DMS153 (cell line): ENCODE measurements at regions not wholly inside any gene's neighbourhood (a gene's known extent, or its start where the extent isn't known, plus 50 kb on each side); places are given as distances from the start of the nearest gene placed in this dataset.

ENCODE experiments used
- DNase-seq: peaks from one replicate; lab custom pipeline; 2025; lab: John Stamatoyannopoulos, UW

- DNase-seq: no peak
Observed at GRCh38 chr14:29111554-29111953, 345.0 kb downstream of the FOXG1 start.

DNA sequence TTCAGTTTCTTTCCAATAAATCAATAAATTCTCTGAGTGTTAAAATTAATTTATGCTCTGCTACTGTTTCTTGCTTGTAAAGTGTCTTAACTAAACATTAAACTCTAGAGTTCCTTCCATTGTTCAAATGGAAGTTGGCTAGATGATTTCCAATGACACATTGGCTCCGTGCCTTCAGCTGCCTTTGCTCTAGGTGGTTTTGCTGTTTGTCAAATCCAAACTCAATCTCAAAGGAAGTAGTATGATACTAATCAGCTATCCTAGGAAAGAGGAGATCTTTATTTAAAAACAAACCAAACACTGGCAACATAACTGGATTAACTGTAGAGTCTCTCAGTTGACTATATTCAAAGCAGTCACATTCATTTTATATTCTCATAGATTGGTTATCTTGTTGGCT lies 356.4 kb downstream of the FOXG1 start:
- no peak for DNase-seq

DNA sequence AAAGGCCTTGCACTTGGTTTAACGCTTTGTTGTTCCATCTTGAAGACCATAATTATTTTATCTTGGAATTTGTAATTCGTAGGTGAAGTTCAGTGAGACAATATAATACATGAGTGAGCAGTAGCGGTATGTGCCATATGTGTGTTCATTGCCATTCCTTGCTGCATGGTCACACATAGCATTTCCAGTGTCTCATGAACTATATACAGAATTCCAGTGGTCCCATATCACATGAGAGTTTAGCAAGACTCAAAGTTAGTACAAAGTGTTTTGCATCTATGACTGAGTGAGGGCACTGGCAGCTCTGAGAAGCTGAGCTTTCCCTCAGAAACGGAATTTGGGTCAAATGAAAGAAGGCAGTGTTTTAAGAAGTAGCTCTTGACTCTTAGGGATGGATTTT lies 359.8 kb downstream of the FOXG1 start:
- no peak for DNase-seq

- no peak for DNase-seq
Observed at GRCh38 chr14:29126865-29127264, 360.3 kb downstream of the FOXG1 start.

DNA sequence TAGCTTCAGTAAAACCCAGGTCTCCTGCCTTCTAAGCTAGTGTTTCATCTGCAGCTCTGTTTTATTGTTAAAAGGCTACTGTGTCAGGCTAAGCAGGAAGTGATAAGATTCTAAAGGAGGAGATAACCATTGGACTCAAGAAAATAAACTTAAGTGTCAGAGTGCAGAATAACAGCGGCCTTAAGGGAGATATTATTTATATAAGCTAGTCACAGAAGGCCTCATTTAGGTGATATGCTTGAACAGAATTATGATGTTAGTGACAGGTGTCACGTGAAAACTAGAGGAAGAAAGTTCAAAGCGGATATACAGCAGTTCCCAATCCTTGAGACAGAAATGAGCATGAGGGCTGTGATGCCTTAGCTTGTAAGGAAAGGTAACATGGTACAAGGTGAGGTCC lies 373.4 kb downstream of the FOXG1 start:
- DNase-seq: no peak

GRCh38 chr14:29144621-29145020 lies 378.0 kb downstream of the FOXG1 start:
- DNase-seq: no peak

GRCh38 chr14:29148221-29148620 lies 381.6 kb downstream of the FOXG1 start:
- DNase-seq: no peak

GRCh38 chr14:29149798-29150197 lies 383.2 kb downstream of the FOXG1 start:
- no peak for DNase-seq

DNA sequence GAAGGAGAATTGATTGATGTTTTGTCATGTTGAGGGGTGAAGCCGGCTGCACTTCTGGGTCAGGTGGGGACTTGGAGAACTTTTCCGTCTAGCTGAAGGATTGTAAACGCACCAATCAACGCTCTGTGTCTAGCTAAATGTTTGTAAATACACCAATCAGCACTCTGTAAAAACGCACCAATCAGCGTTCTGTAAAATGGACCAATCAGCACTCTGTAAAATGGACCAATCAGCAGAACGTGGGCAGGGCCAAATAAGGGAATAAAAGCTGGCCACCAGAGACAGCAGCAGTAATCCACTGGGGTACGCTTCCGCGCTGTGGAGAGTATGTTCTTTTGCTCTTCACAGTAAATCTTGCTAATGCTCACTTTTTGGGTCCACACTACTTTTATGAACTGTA lies 384.1 kb downstream of the FOXG1 start:
- no peak for DNase-seq

DNA sequence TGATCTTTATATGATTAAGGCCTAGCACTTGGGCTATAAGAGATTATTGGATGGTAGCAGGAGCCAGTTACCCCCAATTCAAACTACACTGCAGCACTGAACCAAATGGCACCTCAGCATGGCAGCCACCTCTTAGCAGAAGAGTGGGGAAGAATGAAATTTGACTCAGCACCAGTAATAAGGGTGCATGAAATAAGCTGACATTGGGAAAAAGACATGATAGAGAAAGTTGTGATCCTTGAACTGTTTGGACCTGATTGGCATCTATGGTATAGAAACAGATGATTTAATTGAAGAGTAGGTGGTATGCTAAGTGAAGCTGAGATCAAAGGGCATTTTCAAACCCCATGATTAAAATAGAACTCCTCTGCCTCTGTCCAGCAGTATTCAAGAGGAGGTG lies 389.5 kb downstream of the FOXG1 start:
- no peak for DNase-seq

GRCh38 chr14:29161593-29161992 lies 395.0 kb downstream of the FOXG1 start:
- no peak for DNase-seq

- no peak for DNase-seq
Observed at GRCh38 chr14:29163109-29163508, 396.5 kb downstream of the FOXG1 start.

DNA sequence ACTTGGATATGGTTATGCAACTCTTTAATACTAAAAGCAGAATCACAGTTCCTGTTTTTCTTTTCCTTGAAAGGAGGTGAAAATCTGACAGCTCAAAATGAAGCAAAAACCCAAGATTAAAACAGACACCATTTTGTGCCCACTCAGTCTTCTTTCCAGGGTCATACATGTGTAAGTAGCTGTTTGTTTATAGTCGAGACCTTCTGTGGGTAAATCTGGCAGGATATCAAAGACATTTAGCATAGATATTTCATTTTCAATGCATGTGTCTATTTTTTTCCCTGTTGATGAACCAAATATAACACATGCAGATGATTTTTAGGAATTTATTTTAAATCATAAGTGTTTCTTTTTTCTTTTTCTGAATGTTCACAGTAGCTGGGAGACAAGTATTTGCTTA lies 398.8 kb downstream of the FOXG1 start:
- no peak for DNase-seq

GRCh38 chr14:29166507-29166906 lies 399.9 kb downstream of the FOXG1 start:
- no peak for DNase-seq

DNA sequence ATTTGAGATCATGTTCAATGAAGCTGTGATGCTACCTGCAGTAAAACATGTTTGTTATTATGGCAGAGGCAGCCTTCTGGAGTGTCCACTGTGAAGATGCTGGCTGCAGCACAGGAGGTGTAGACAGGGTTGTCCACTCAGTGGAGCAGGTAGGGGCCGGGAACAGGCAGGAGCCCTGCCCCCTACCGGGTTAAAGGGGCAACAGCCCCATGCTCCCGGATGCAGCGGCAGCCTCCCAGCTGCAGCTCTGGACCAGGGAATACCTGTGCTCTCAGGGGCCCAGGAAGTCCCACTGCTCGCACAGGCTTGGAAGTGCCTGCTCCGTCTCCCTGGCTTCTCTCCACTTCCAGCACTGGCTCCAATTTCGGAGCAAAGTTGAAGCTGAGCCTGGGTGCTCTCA lies 401.6 kb downstream of the FOXG1 start:
- DNase-seq: no peak

GRCh38 chr14:29169408-29169807 lies 402.8 kb downstream of the FOXG1 start:
- no peak for DNase-seq

- no peak for DNase-seq
Observed at GRCh38 chr14:29175706-29176105, 409.1 kb downstream of the FOXG1 start.

GRCh38 chr14:29176876-29177275 lies 410.3 kb downstream of the FOXG1 start:
- no peak for DNase-seq

DNA sequence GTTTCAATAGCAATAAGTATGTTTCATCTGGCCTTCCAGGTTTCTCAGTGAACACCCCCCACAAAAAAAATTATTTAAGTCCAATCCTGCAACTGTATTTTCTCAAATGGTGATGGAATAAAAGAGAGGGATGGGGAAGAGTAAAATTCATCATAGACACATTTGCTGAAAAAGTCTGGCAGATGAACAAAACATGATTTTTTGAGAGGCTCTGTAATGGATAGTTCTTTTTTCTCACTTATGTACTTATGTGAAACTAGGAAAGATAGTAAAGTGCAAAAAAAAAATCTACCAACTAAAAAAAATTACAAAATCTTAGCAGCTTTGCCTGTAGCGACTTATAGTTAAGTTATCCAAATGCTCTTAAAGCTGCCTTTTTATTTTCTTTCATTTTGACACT lies 412.4 kb downstream of the FOXG1 start:
- DNase-seq: no peak

GRCh38 chr14:29191092-29191491 lies 424.5 kb downstream of the FOXG1 start:
- no peak for DNase-seq

DNA sequence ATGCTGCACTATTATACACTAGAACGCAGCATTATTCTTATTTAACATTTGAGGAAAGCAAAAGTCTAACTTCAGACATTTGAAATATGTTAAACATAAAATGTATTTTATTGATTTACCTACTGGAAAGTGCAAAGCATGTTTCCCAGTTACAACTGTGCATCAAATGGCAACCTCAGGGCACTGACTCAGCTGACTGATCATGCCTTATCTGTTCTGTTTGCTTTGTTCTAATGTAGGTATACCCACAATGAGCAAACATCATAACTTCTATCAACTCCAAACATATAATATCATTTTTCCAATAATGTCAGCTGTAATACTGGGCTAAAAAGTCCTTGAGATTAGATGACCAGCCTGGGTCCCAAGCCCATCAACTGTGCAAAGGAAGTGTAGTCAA lies 431.0 kb downstream of the FOXG1 start:
- DNase-seq: no peak

- DNase-seq: no peak
Observed at GRCh38 chr14:29205658-29206057, 439.1 kb downstream of the FOXG1 start.

DNA sequence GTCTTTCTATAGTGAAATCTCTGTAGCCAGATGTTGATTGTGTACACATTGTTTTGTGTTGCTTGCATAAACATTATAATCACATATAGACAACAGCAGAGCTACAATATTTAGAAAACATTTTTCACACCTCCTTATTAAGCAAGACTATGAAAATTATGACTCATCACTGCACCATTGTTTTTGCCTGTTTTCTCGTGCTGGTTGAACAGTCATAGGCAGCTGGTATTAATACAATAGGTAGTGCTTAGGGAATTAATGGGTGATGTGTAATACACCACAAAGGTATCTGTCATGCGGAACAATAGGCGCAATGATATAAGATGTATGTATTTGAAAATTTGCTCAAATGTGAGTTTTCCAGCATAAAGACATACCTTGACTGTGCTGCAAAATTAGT lies 449.3 kb downstream of the FOXG1 start:
- DNase-seq: peak; percentile 73

DNA sequence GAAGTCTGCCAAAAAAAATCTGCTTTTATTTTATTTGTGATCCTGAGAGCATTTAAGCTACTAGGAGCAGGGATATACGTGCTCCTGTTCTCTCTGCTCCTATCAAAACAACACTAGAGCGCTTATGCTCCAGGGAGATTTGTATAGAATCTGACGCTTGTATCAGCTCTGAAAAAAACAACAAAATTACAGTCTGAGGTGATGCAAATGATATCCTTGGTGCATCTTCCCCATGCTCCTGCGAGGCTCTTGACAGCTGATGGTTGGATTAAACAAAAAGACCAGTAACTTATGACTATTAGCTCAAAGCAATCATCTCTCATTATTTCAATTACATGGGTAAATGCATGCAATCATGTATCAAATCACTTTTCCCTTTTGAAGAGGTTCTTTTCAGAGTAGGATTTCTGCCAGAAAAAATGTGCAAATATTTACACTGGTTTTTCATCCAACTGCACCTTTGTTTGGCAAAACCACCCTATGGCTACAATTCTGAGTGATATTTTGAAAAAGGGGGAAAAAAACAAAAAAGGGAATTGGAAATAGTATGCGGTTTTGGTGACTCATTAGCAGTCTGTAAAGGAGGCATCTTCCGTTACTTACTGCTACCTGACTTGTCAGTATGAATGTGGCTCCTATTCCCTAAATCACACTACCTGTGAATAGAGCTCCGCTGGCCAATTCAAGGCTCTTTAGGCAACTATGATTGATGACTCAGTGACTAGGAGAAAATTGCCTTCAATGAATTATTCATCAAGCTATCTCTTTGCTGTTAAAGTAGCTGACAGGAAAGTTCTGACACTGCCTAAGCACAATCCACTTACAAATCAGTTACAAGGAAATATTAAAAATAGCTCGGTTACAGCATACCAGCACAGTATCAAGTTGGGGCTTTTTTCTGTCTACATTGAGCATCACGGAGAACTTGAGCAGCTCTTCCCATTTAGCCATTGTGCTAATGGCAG lies 450.0 kb downstream of the FOXG1 start:
- DNase-seq: peak; percentile 98
